Tibial nerve (tissue), 4 donors: ENCODE measurements at regions not wholly inside any gene's neighbourhood (a gene's known extent, or its start where the extent isn't known, plus 50 kb on each side); places are given as distances from the start of the nearest gene placed in this dataset.

Experiments
- CTCF ChIP-seq, 5 experiments: fragments of 200-600 bp in 3 of 5; fragments of 450-650 bp in 2 of 5; sonication (generic) in 3 of 5; IDR thresholded peaks; one replicate each; pipeline ENCODE4 v1.5.1; 2016 to 2019; ENCODE audit warnings: antibody characterized with exemption in 5 of 5, mild to moderate bottlenecking in 3 of 5, moderate library complexity in 2 of 5
- EP300 ChIP-seq, 2 donors: sonication (generic); formaldehyde crosslinking; IDR thresholded peaks; one replicate each; pipeline ENCODE4 v1.6.1; 2017; ENCODE audit warnings: antibody characterized with exemption in 2 of 2, mild to moderate bottlenecking in 1 of 2

- TF ChIP-seq EP300 (IDR thresholded peaks at IDR 0.05) (no peak), CTCF (IDR thresholded peaks at IDR 0.05) (no peak)
Observed at GRCh38 chr5:163033656-163034055, 403.7 kb upstream of the CCNG1 start.
